ENCODE measurements at regions not wholly inside any gene's neighbourhood (a gene's known extent, or its start where the extent isn't known, plus 50 kb on each side); places are given as distances from the start of the nearest gene placed in this dataset.

DNA sequence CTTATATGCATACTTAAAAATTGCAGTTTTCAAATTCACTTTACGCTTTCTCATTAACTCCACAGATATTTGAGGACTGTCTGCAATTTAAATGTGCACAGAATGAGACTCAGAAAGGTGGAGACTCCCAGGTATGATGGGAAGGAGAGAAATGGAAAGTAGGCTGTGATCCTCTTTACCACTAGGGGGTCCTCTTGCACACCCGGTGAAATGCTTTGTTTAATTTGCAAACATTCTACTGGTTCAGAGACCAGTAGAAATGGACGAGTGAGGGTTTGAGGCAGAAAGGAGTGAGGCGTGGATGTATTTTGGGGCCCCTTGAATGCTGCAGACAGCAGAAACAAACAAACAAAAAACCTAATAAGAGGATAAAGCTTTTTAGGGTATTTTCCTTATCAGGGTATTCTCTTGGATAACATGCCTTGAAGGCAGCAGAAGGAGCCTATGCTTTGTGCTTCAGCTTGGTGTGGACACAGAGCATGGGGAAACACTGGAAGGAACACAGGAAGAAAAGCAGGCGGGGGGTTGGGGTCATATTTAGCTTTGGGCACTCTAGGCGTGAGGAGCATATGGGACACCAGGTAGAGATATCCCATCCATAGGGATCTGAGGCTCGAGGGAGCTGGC, 410.1 kb downstream of the DMRT2 start:
- TF ChIP-seq GATA2 (IDR thresholded peaks at IDR 0.05; ENCODE audit: low read depth, low read length) = no peak
- no peak for TF ChIP-seq GATA3 (IDR thresholded peaks at IDR 0.05; ENCODE audit: low read depth, low read length)

DNA sequence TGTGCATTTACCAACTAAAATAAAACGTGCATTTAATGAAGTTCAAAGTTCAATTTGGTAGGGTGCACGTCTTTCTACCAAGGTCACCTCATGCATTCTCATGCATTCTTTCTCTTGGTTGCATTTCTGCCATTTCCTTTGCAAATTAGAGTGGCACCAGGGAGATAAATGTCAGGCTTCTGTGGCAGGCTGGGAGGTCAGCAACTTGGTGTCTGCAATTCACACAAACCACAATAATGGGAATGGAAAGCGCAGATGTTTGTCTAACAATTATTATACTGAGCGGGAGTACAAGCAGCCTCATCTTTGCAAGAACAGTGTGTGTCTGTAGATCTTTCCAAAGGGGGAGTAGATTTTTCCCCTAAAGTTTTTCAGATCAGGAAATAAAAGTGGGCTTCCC, 411.7 kb downstream of the DMRT2 start:
- TF ChIP-seq GATA3 (IDR thresholded peaks at IDR 0.05; ENCODE audit: low read depth, low read length) = no peak
- TF ChIP-seq GATA2 (IDR thresholded peaks at IDR 0.05; ENCODE audit: low read depth, low read length) = no peak

DNA sequence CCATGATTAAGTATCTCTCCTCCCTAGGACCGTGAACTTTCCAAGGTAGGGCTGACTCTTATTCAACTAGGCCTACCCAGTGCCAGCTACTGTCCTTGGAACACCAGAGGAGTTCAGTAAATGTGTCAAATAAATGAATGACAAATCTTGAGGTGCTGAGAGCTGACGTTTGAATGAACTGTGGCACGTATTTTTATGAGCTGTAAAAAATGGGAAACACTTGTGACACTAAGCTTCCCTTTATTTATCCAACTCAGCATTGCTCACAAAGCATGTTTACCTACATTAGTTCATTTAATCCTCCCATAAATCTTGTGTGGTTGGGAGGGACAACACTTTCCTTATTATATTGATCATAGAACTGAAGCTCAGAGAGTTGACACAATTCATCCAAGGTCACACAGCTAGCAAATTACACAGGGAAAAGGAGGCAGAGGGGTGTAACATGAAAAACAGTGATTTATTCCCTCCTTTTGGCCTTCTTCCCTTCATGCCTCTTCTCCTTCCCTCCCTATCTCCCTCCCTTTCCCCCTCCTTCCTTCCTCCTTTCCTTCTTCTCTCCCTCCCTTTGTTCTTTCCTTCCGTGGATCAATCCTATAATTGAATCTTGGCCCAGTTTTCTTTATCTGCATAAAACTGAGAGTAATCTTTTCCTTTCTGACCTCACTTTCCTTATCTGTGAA, 412.6 kb downstream of the DMRT2 start:
- no peak for TF ChIP-seq GATA3 (IDR thresholded peaks at IDR 0.05; ENCODE audit: low read depth, low read length)
- TF ChIP-seq GATA2 (IDR thresholded peaks at IDR 0.05; ENCODE audit: low read depth, low read length) = no peak

DNA sequence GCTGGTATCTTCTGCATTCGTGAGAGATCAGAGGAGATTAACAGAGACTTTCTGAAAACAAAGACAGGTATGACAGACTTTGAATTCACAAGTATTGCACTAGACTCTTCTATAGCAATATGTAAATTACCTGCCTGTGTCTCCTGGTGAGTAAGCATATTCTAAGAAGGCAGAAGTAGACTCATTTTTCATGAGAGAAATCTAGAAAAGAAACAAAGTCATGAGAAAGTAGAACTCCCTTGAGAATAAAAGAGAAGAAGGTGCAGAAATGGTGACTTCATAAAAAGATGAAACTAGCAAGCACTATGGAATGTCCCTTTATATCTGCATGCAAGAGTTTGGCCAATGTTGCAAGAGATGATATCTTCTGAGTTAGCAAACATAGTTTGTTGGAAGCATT, 419.8 kb downstream of the DMRT2 start:
- TF ChIP-seq GATA3 (IDR thresholded peaks at IDR 0.05; ENCODE audit: low read depth, low read length) (no peak), GATA2 (IDR thresholded peaks at IDR 0.05; ENCODE audit: low read depth, low read length) (no peak)

DNA sequence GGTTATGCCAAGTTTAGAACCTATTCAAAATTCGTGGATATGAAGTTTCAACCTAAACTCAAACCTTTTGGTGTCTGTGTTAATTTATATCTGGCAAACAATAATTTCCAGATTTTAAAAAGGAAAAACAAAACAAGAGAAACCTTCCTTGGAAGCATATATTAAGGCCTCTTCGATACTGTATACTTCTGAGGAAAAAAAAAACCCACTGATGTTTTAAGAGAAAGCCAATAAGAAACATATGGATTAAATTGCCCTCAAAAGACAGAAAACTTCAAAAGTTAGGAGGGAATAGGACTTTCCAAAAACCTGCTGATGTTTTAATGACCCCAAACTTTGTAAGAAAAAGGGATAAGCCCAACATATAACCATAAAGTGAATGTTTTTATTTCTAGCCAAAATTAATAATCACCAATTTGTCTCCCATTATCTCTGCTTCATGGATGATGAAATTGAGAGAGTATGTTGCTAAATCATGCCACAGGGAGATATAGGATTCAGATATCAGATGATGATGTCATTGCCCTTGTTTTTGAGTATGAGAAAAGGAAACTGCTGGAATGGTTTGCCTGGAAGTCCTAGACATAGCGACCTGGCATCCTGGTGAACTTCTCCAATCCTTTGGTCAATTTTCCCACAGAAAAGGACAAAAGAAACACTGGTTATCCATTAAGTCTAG, 423.9 kb downstream of the DMRT2 start:
- no peak for TF ChIP-seq GATA2 (IDR thresholded peaks at IDR 0.05; ENCODE audit: low read depth, low read length)
- no peak for TF ChIP-seq GATA3 (IDR thresholded peaks at IDR 0.05; ENCODE audit: low read depth, low read length)

DNA sequence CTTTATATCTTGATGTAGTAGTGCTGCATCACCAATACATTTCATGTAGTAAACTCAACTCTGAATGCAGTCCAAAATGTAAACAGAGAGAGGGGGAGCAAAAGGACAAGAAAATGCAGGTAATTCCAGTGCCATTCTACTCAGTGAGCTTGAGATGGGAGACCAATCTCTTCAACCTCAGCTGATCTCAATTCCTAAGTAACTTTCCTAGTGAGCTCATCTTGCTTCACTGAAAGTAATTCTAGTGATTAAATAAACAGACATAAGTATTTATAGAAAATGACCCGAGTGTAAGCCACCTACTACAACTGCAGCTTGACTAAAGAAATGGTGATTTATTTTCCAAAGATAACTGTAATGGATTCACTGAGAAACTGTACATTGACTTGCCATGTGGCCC, 424.5 kb downstream of the DMRT2 start:
- no peak for TF ChIP-seq GATA3 (IDR thresholded peaks at IDR 0.05; ENCODE audit: low read depth, low read length)
- no peak for TF ChIP-seq GATA2 (IDR thresholded peaks at IDR 0.05; ENCODE audit: low read depth, low read length)

DNA sequence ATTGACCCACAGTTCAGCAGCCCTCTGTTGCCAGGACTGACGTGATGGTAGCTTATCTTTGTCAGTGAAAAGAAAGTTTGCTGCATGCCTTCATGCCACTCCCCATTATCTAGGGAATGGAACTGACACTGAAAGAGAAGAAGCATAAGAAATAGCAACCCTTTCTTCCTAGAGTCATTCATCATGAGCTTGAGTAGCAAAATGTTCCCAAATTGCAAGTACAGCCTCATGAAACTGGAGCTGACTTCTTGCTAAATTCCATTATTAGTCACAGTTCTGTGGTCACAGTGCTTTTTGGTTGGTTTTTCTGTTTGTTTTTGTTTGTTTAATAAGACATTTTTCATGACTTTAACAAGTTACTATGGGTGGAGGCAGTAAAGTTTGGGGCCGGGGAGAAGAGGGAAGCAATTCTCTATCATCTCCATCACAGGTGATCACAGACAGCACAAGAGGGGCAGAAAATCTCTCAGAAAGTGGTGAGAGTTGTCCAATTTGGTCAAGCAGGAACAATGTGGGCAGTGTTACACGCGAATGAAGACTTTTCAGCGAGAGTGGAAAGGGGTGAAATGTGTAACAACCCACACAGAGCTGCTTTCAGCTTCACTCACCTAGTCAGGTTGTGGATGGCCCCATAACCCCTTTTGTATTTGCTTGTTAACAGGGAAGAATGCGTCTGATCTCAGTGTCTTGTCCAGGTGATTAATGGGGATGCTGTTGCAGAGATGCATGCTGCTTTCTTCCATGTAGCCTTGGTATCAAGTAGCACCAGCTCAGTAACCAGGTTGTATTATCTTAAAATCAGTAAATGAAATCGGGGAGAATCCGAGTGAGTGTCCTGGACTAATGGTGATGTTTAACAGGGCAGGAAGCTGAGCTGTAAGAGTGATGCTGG, 440.4 kb downstream of the DMRT2 start:
- TF ChIP-seq GATA2 (IDR thresholded peaks at IDR 0.05; ENCODE audit: low read depth, low read length) = no peak
- TF ChIP-seq GATA3 (IDR thresholded peaks at IDR 0.05; ENCODE audit: low read depth, low read length) = no peak

DNA sequence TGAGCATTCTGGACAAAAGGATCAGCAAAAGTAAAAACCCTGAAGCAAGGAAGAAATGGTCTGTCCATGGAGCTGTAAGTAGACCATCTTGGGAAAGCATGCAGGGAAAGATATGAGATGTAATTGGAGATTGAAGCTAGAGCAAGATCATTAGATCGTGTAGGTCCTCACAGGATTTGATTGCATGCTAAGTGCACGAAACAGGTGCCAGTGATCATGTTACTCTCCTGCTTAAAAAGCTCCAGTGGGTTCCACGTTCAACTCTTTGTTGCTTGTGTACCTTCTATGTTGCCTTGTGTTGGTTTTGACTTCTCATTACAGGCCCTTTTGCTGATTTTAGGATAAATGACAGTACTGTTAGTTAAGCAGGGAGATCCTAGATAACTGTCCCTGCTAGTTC, 442.0 kb downstream of the DMRT2 start:
- TF ChIP-seq GATA3 (IDR thresholded peaks at IDR 0.05; ENCODE audit: low read depth, low read length) = no peak
- no peak for TF ChIP-seq GATA2 (IDR thresholded peaks at IDR 0.05; ENCODE audit: low read depth, low read length)

DNA sequence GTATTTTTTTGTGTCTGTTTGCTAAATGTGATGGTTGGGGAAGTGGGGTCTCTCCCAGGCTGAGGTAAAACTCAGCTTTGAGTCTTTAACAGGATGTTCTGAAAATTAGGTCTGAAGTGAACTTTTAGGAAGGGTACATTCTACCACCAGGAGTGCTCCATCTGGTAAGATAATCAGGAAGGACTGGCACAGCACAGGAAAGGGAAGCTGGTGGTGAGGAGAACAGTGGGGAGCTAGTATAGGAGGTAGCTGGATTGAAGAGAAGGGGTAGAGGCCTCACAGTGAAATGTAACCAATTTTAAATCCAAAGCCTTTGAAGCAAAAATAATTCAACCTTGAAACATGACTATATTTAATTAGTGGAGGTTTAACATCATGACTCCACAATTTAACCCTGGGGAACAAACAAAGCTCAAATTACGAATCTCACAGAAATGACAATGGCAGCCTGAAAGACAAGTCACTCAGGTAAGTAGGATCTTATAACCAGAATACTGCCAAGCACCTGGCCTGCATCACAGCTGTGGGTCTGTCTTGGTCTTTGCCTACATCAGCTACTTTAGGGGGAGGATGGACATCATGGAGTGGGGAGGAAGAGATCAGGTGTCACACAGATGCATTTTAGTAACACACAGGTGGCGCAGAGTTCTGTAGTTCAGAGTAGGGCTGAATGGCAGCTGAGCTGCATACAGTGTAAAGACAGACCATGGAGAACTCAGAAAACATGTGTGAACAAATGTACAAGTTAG, 445.3 kb downstream of the DMRT2 start:
- TF ChIP-seq GATA3 (IDR thresholded peaks at IDR 0.05; ENCODE audit: low read depth, low read length) = no peak
- TF ChIP-seq GATA2 (IDR thresholded peaks at IDR 0.05; ENCODE audit: low read depth, low read length) = no peak

DNA sequence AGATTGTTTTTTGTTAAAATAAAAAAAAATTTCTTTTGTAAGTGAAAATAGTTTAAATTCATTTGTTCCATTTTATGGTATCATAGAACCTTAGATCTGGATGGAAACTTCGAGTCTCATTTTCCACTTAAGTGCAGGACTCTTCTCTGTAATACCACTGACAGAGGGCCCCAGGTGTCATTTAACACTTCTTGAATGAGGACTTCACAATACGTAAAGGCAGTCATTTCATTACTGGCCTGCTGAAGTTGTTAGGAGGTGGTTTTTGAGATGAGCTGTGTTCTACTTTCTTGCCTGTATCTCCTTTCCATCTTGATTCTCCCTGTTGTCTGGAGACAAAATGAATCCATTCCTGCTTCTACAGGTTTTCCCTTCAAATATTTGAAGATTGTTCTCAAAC, 455.3 kb downstream of the DMRT2 start:
- TF ChIP-seq GATA2 (IDR thresholded peaks at IDR 0.05; ENCODE audit: low read depth, low read length) = no peak
- TF ChIP-seq GATA3 (IDR thresholded peaks at IDR 0.05; ENCODE audit: low read depth, low read length) = no peak

DNA sequence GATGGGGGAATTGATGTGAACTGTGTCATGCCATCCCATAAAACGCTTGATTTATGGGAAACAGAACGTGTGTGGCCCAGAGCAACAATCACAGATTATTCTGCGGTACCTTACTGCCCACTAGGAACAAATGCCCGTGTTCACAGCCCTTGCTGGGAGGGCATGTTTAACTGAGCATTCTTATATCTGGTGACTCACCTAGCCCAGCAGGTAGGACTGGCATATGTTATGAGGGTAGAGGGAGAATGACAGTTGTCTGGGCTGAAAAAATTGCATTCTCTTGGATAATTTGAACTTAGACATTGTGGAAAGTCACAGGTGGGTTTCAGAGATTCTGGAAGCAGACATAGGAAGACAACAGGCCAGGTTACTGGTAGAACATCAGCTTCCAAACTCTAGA, 460.6 kb downstream of the DMRT2 start:
- no peak for TF ChIP-seq GATA2 (IDR thresholded peaks at IDR 0.05; ENCODE audit: low read depth, low read length)
- TF ChIP-seq GATA3 (IDR thresholded peaks at IDR 0.05; ENCODE audit: low read depth, low read length) = no peak

DNA sequence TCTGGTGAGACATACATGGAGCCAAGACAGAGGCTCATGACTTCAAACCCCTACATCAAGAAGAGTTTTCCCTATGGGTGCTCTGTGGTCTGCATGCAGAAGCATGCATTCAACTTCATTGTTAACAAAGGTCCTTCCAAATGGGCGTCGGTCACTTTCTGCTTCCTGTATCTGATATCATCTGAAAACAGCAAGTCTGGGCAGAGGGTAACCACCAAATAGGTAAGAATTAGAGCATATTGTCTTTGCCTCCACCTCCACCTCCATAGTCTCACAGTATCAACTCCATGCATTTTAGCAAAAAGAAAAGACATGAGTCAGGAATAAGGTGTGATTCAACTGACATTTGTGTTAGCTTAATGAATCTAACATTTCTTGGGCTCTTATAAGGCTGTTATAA, 462.9 kb downstream of the DMRT2 start:
- no peak for TF ChIP-seq GATA2 (IDR thresholded peaks at IDR 0.05; ENCODE audit: low read depth, low read length)
- TF ChIP-seq GATA3 (IDR thresholded peaks at IDR 0.05; ENCODE audit: low read depth, low read length) = no peak

DNA sequence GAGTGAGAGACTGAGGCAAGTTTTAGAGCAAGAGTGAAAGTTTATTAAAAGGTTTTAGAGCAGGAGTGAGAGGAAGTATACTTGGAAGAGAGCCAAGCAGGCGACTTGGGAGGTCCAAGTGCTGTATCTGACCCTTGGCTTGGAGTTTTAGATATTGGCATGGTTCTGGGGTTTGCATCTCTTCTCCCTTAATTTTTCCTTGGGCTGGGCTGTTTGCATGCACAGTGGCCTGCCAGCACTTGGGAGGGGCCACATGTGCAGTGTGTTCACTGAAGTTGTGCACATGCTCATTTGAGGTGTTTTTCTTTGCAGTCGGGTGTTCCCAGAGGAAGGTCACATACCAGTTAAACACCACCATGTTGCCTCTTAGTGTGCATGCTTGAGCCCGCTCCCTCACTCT, 464.1 kb downstream of the DMRT2 start:
- TF ChIP-seq GATA2 (IDR thresholded peaks at IDR 0.05; ENCODE audit: low read depth, low read length) (no peak), GATA3 (IDR thresholded peaks at IDR 0.05; ENCODE audit: low read depth, low read length) (no peak)
